OCI-LY7 (cell line): ENCODE measurements at regions not wholly inside any gene's neighbourhood (a gene's known extent, or its start where the extent isn't known, plus 50 kb on each side); places are given as distances from the start of the nearest gene placed in this dataset.

Experiments used
- CTCF ChIP-seq: fragments of 200-600 bp; sonication (generic); conservative IDR thresholded peaks from 2 replicates; pipeline ENCODE4 v1.5.1; 2014; ENCODE audit warnings: mild to moderate bottlenecking, antibody characterized with exemption, low read length, moderate library complexity, mixed read lengths
- EZH2phosphoT487 ChIP-seq: fragments of 200-600 bp; sonication (generic); IDR thresholded peaks from 2 replicates; pipeline ENCODE4 v1.6.1; 2018; ENCODE audit warnings: low read depth, borderline replicate concordance, mild to moderate bottlenecking, mixed run types, antibody characterized with exemption, low read length, moderate library complexity, mixed read lengths

- TF ChIP-seq CTCF: peak; percentile 76
- TF ChIP-seq EZH2phosphoT487: no peak
Observed at GRCh38 chrX:53831662-53832635, 145.4 kb upstream of the HUWE1 start.
